RCC 7860 (cell line): ENCODE measurements at regions not wholly inside any gene's neighbourhood (a gene's known extent, or its start where the extent isn't known, plus 50 kb on each side); places are given as distances from the start of the nearest gene placed in this dataset.
"Not testable (repeated sequence)": the region's sequence is repeated elsewhere in the genome, so short reads cannot be mapped to it uniquely, and the experiment has no call there.

Experiments
- DNase-seq: peaks from one replicate; pipeline ENCODE4 v3.0.0-alpha.2; 2015; ENCODE audit warnings: low spot score
- FAIRE-seq: peaks from 2 replicates; lab custom pipeline; 2012; peaks lifted over from hg19 to GRCh38; lab: Jason Lieb, UNC

GRCh38 chr1:214715126-214715525 lies 112.1 kb downstream of the CENPF start:
- FAIRE-seq (no peak), DNase-seq (no peak)

- no peak for DNase-seq
- no peak for FAIRE-seq
These were observed 114.4 kb downstream of the CENPF start for GRCh38 chr1:214717351-214717750.

GRCh38 chr1:214718724-214719123 lies 115.7 kb downstream of the CENPF start:
- no peak for DNase-seq
- no peak for FAIRE-seq

GRCh38 chr1:214719207-214719606 lies 116.2 kb downstream of the CENPF start:
- DNase-seq (no peak), FAIRE-seq (no peak)

- no peak for FAIRE-seq
- DNase-seq, result no peak
These were observed 117.6 kb downstream of the CENPF start for GRCh38 chr1:214720561-214720960.

- no peak for DNase-seq
These were observed 124.3 kb downstream of the CENPF start for GRCh38 chr1:214727274-214727673.

GRCh38 chr1:214739621-214740238 lies 136.7 kb downstream of the CENPF start:
- DNase-seq, result no peak
- FAIRE-seq, result no peak

More at GRCh38 chr1:214727274-214727673, 124.3 kb downstream of the CENPF start:
- no peak for FAIRE-seq

GRCh38 chr1:214740471-214740870 lies 137.5 kb downstream of the CENPF start:
- DNase-seq (no peak), FAIRE-seq (no peak)

GRCh38 chr1:214747050-214747635 lies 144.1 kb downstream of the CENPF start:
- DNase-seq, result no peak
- no peak for FAIRE-seq

GRCh38 chr1:214753236-214753852 lies 150.3 kb downstream of the CENPF start:
- no peak for FAIRE-seq
- no peak for DNase-seq

GRCh38 chr1:214761030-214761429 lies 158.0 kb downstream of the CENPF start:
- FAIRE-seq (no peak), DNase-seq (no peak)

- DNase-seq, result no peak
- FAIRE-seq, result no peak
These were observed 159.9 kb downstream of the CENPF start for GRCh38 chr1:214762902-214763301.

GRCh38 chr1:214764502-214764901 lies 161.5 kb downstream of the CENPF start:
- FAIRE-seq (no peak), DNase-seq (no peak)

GRCh38 chr1:214767221-214767620 lies 164.2 kb downstream of the CENPF start:
- no peak for DNase-seq
- no peak for FAIRE-seq

GRCh38 chr1:214769666-214770065 lies 166.7 kb downstream of the CENPF start:
- not testable (repeated sequence) for FAIRE-seq, DNase-seq

GRCh38 chr1:214777364-214777763 lies 174.4 kb downstream of the CENPF start:
- no peak for FAIRE-seq

GRCh38 chr1:214791961-214792360 lies 189.0 kb downstream of the CENPF start:
- DNase-seq (no peak), FAIRE-seq (no peak)

More at GRCh38 chr1:214777364-214777763, 174.4 kb downstream of the CENPF start:
- no peak for DNase-seq

- FAIRE-seq (no peak), DNase-seq (no peak)
These were observed 189.7 kb downstream of the CENPF start for GRCh38 chr1:214792527-214793186.

GRCh38 chr1:214793708-214794107 lies 190.7 kb downstream of the CENPF start:
- FAIRE-seq (no peak), DNase-seq (no peak)

- FAIRE-seq (no peak), DNase-seq (no peak)
These were observed 198.2 kb downstream of the CENPF start for GRCh38 chr1:214801191-214801590.

- peak; percentile 39 for DNase-seq
- no peak for FAIRE-seq
These were observed 206.0 kb downstream of the CENPF start for GRCh38 chr1:214808845-214809460.
